ENCODE measurements at regions not wholly inside any gene's neighbourhood (a gene's known extent, or its start where the extent isn't known, plus 50 kb on each side); places are given as distances from the start of the nearest gene placed in this dataset.
"Not testable (repeated sequence)": the region's sequence is repeated elsewhere in the genome, so short reads cannot be mapped to it uniquely, and the experiment has no call there.

- DNase-seq (ENCODE audit: low read depth in 2 of 2) = no peak
- no peak overlapping the region for H3K4me3 ChIP-seq (replicated peaks in 1 of 2; ENCODE audit: low read depth in 2 of 2, low read length in 2 of 2)
- TF ChIP-seq CTCF (IDR thresholded peaks at IDR 0.05; ENCODE audit: low read depth, low read length) = no peak
Observed at GRCh38 chr10:30705101-30705624, 75.6 kb upstream of the LYZL2 start.

- H3K4me3 ChIP-seq (replicated peaks in 1 of 2; ENCODE audit: low read depth in 2 of 2, low read length in 2 of 2); DNase-seq (ENCODE audit: low read depth in 2 of 2): not testable (repeated sequence)
Observed at GRCh38 chr10:30704601-30705100, 75.1 kb upstream of the LYZL2 start.

GRCh38 chr10:30704026-30704600, 74.6 kb upstream of the LYZL2 start:
- no peak for DNase-seq (ENCODE audit: low read depth in 2 of 2)
- H3K4me3 ChIP-seq (replicated peaks in 1 of 2; ENCODE audit: low read depth in 2 of 2, low read length in 2 of 2) = no peak overlapping the region
- no peak for TF ChIP-seq CTCF (IDR thresholded peaks at IDR 0.05; ENCODE audit: low read depth, low read length)

- DNase-seq (ENCODE audit: low read depth in 2 of 2); H3K4me3 ChIP-seq (replicated peaks in 1 of 2; ENCODE audit: low read depth in 2 of 2, low read length in 2 of 2): not testable (repeated sequence)
Observed at GRCh38 chr10:30703446-30703845, 73.9 kb upstream of the LYZL2 start.

GRCh38 chr10:30702860-30703259, 73.3 kb upstream of the LYZL2 start:
- TF ChIP-seq CTCF (IDR thresholded peaks at IDR 0.05; ENCODE audit: low read depth, low read length) = no peak
- DNase-seq (ENCODE audit: low read depth in 2 of 2) = peak in 1 of 2 donors; percentile 8
- no peak overlapping the region for H3K4me3 ChIP-seq (replicated peaks in 1 of 2; ENCODE audit: low read depth in 2 of 2, low read length in 2 of 2)

GRCh38 chr10:30701451-30702173, 72.1 kb upstream of the LYZL2 start:
- peak; percentile 59 to 75 for DNase-seq (ENCODE audit: low read depth in 2 of 2)
- TF ChIP-seq CTCF (IDR thresholded peaks at IDR 0.05; ENCODE audit: low read depth, low read length) = no peak
- no peak overlapping the region for H3K4me3 ChIP-seq (replicated peaks in 1 of 2; ENCODE audit: low read depth in 2 of 2, low read length in 2 of 2)

GRCh38 chr10:30697806-30698205, 68.3 kb upstream of the LYZL2 start:
- no peak for TF ChIP-seq CTCF (IDR thresholded peaks at IDR 0.05; ENCODE audit: low read depth, low read length)
- no peak overlapping the region for H3K4me3 ChIP-seq (replicated peaks in 1 of 2; ENCODE audit: low read depth in 2 of 2, low read length in 2 of 2)
- DNase-seq (ENCODE audit: low read depth in 2 of 2) = no peak

- H3K4me3 ChIP-seq (replicated peaks in 1 of 2; ENCODE audit: low read depth in 2 of 2, low read length in 2 of 2); DNase-seq (ENCODE audit: low read depth in 2 of 2): not testable (repeated sequence)
Observed at GRCh38 chr10:30697221-30697620, 67.7 kb upstream of the LYZL2 start.

- not testable (repeated sequence) for H3K4me3 ChIP-seq (replicated peaks in 1 of 2; ENCODE audit: low read depth in 2 of 2, low read length in 2 of 2); DNase-seq (ENCODE audit: low read depth in 2 of 2)
Observed at GRCh38 chr10:30696416-30697185, 67.0 kb upstream of the LYZL2 start.

GRCh38 chr10:30695481-30696236, 66.1 kb upstream of the LYZL2 start:
- not testable (repeated sequence) for H3K4me3 ChIP-seq (replicated peaks in 1 of 2; ENCODE audit: low read depth in 2 of 2, low read length in 2 of 2)
- peak; percentile 18 to 70 for DNase-seq (ENCODE audit: low read depth in 2 of 2)

Measured in cardiac fibroblast (primary cell).